ENCODE measurements at regions not wholly inside any gene's neighbourhood (a gene's known extent, or its start where the extent isn't known, plus 50 kb on each side); places are given as distances from the start of the nearest gene placed in this dataset.

DNA sequence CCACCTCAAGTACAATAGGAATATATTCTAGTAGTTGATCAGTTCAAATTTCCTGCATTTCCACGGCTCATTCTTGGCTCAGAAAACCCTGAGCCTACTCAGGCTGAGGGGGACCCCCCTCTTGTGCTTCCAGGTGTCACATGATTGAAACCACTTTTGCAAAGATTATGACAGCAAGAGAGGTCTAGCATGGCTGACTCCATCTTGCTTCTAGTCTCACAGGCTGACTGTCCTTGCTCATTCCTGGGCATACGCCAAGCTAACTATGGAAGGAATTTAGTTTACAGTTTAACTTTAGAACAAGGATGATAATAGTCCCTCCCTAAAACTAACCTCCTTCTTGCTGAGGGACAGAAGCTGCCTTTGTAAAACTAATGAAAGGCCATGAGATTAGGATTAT lies 154.1 kb downstream of the SNX18 start:
- no peak for DNase-seq

DNA sequence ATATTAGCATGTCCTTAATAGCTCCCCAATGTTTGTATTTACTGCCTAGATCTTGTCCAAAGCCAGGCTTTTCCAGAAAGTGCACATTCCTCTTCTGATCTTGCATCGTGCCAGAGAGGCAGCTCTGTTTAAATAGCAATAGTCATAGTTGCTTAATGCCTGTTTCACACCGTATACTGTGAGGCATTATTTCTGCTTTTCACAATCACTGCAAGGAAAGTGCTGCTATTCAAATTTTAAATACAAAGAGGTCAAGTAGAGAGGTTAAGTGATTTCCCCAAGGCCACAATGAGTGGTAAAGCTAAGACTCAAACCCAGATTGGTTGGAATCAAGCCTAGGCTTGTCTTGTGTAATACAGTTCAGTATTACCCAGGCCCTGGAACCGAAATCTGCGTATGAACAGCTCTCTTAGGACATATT lies 153.6 kb downstream of the SNX18 start:
- no peak for DNase-seq

DNA sequence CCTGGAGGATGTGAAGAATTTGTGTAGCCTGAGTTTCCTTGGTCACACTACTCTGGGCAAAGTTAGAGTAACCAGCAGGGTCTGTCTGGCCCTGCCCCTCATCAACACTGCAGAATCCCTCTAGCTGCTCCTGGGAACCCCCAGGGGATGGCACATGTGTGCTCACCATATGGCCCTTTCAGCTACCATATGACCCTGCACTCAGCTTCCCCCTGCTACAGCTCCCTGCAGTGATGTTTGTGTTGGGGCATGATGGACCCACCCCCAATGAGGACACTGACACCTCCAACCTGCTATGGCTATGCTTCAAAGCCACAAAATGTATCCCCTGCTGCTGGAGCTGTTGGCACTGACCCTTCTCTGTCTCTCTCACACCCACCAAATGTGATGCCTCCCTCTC lies 152.7 kb downstream of the SNX18 start:
- DNase-seq: no peak

DNA sequence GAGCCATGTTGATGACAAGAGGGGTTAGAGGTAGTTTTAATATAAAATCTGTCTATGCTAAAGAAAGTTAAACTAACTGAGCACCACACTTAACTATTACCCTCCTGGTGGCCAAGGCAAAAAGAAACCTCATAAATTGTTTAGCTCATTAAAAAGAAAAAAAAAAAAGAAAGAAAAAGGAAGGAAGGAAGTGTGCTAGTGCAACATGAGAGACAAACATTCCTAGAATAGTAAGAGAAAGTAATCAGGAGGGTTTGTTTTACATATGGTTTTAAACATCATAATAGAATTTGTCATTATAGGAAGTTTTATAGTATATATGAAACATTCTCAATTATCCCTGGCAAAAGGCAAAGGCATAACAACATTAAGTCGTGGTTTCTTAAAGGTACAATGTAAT lies 152.3 kb downstream of the SNX18 start:
- no peak for DNase-seq

DNA sequence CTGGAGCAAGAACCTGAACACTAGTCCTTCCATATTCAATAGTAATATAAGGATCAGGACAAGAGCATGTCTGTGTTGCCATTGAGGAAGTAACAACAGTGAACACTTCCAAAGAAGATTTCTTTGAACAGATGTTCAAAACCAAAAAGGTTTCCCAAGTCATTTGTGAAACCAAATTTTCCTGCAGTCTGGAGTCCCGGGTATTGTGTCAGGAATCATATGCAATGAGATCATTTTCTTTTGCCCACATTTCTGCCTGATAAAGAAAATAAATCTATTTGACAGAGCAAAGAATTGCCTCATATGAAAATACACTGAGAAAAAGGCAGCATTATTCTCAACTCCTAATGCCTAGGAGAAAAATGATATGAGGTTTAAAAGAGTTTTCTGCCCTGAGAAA lies 151.7 kb downstream of the SNX18 start:
- DNase-seq: no peak

DNA sequence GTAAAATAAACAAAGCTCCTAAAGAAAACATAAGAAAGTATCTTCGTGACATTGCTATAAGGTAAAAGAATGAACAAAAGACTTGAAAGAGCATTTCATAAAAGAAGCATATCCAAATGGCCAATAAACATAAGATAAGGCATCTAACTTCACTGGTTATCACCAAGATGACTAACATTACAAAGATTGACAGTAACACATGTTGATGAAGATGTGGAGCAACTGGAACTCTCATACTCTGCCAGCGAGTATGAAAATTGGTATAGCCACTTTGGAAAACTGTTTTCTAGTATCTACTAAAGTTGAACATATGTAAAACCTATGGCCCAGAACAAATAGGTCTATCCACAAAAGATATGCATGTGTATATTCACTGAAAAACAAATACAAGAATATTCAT lies 150.5 kb downstream of the SNX18 start:
- no peak for DNase-seq

DNA sequence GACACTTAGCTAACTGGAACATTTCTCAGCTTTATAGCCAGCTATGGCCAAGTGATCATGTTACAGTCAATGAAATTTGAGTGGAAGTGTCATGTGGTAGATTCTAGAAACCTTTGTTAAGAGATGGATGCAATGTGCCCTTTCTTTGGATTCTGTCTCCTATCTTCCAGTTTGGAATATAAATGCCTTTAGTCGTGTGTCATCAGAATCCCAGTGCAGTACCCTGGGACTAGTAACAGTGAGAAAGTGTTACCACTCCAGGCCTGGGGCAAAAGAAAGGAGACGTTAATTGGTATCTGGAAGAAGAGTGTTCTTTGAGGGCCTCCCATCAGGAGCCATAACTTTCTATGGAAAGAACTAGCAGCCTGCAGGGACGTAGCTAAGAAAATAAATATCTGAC lies 149.6 kb downstream of the SNX18 start:
- no peak for DNase-seq

DNA sequence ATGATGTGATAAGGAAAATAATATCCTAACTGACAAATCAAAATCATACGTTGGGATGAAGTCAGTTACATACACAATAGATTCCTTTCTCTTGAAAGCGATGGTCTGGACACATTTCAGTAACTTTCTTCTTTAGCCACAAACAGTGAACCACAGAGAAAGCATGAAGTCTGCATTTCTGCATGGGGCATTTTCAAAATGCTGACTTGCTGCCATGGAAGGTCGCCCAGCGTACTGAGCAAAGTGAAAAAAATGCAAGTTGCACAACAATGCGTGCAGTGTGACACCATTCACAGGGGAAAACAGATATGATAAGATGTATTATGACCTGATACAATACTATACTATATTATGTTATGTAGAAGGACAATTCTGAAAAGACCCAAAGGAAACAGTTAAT lies 146.3 kb downstream of the SNX18 start:
- no peak for DNase-seq

DNA sequence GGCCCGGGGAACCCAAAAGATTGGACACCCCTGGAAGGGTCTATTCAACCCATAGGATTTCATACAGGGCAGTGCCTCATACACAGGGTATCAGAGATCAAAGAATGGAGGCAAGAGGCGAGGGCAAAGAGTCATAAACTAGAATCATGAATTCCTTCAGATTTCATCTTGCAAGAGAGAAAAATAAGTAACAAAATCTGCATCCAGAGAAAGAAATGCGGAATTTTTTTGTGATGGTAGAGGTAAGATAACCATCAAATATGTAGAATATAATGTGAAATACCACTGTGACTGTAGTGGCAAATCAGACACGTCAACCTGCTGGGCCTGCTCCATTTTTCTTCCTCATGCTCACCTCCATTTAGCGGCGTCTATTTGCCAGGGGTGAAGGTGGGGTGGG lies 143.6 kb downstream of the SNX18 start:
- DNase-seq: no peak

DNA sequence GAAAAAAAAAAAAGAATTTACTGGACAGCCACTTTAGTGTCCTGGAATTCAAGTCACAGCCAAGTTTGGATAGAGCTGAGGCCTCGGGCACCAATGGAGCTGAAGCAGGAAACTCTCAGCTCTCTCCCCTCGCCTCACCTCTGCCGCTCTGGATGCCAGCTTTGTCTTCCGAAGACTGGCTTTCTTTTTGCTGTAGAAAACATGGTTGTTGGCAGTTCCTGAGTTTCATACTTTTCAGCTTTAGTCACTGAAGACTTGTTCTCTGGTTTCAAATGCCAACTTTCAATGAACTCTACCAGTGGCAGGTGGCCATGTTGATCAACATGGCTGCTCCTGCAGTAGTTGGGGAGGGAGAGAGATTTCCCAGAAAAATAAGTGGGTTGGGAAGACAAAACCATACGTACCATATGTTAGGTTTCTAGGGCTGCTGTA lies 142.2 kb downstream of the SNX18 start:
- no peak for DNase-seq

DNA sequence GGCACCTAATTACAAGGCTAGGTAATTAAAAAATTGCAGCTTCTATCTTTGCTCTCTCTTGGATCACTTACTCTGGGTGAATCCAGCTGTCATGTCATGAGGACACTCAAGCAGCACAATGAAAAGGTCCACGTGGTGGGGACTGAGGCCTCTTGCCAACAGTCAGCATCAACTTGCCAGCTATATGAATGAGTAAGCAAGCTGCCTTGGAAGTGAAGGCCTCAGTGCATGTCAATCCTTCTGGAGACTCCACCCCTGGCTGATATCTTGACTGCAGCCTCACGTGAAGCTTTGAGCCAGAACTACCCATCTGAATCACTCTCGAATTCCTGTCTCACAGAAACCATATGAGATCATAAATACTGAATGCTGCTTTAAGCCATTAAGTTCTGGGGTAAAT lies 140.5 kb downstream of the SNX18 start:
- no peak for DNase-seq

DNA sequence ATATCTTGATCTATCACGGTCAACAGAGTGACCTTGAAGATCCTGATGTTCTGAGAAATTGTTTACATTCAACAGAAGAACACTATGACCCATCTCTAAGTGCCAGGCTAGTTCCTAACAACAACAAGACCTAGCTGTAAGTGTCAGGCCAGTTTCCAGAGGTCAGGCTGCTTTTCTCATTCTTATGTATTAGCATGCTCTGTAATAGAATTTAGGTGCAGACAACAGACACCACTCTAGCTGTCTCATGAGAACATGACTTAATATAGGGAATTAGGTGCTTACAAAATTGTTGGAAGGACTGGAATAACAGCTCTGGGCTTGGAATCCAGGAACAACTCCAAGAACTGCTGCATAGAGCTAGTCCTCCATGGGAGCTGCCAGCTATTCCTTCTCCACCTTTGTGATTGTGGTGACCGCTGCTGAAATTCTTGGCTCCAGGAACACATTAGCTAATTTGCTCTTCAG lies 138.7 kb downstream of the SNX18 start:
- no peak for DNase-seq

DNA sequence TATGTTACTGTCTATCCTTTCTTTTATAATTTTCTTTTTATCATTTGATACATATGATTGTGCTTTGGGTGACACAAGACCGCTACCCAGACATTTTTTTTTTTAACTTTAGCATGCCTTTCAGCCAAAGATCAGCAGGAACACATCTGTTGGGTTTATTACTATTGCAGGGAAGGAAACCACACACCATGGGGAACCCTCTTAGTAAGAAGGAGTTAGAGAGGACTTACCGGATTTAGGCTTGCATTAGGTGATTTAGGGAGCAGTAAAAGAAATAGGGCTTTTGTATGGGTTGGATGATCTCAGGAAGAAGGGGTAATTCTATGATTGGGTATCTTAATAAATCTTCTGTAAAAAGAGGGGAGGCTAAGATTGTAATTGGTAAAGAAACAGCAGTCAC lies 138.2 kb downstream of the SNX18 start:
- no peak for DNase-seq

DNA sequence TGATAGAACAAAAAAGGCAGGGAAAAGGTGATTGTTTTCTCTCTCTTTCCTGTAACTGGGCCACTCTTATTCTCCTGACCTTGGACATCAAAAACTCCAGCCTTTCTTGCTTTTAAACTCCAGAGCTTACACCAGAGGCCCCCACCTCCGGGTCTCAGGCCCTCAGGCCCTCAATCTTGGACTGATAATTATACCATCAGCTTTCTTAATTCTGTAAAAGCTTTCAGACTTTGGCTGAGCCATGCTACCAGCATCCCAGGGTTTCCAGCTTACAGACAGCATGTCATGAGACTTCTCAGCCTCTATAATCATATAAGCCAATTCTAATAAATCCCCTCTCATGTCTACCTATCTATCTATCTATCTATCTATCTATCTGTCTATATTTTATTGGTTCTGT lies 137.7 kb downstream of the SNX18 start:
- no peak for DNase-seq

DNA sequence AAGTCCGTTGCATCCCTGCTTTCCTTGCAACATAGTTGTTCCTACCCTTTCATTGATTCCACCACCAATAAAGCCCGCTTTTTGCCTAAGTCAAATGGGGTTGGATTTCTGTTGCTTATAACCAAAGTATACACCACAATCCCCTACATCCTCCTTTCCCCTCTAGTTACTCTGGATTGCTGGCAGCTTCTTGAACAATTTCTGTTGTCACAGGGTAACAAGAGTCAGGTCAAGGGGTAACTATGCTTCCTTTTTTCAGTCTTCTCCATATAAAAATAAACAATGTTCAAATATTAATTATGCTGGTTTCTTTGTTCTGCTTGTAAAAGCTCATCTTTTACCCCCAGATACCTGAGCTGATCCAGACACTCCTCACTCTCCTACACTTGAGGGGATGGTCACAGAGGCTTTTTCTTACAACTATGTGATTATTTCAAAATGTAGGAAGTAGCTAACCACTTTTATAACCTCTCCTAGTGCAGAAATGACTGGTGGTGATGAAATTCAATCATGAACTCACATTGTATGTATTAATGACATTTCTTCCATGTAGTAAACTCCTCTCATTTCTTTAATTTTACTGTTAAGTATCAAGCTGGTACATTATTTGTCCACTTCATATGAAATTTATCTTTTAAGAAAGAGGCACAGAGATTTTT lies 136.5 kb downstream of the SNX18 start:
- no peak for DNase-seq

DNA sequence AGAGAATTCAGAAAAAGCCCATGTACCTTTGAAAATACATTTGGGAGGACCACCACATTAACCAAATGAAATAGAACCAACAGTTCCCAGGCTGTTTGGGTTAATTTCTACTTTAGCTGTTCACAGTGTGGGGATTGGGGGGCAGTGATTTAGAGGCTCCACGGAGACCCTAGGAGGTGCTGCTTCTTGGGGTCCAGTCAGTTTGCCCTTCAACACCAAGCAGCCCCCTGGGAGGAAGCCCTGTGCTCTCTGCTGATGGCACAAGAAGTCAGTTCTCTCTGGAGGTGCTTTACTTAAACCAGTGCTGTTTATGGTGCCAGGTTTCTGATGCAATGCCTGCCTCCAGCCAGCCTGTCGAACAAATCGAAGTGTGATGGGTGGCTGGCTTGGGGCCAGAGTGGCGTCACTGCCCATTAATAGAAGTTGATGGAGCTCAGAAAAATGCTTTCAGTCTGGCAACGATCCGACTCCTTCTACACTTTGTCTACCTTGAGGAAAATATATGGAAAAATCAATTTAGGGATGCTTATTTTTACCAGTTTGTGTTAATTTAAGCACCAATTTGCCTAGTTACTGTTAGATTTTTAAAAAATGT lies 134.0 kb downstream of the SNX18 start:
- no peak for DNase-seq

DNA sequence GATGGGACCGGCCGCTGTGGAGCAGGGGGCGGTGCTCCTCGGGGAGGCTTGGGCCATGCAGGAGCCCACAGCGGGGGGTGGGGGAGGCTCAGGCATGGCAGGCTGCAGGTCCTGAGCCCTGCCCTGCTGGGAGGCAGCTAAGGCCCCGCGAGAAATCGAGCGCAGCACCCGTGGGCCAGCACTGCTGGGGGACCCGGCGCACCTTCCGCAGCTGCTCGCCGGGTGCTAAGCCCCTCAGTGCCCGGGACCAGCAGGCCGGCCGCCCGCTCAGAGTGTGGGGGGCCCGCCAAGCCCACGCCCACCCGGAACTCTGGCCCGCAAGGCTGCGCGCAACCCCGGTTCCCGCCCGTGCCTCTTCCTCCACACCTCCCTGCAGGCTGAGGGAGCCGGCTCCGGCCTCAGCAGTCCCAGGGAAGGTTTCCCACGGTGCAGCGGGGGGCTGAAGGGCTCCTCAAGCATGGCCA lies 131.5 kb downstream of the SNX18 start:
- no peak for DNase-seq

DNA sequence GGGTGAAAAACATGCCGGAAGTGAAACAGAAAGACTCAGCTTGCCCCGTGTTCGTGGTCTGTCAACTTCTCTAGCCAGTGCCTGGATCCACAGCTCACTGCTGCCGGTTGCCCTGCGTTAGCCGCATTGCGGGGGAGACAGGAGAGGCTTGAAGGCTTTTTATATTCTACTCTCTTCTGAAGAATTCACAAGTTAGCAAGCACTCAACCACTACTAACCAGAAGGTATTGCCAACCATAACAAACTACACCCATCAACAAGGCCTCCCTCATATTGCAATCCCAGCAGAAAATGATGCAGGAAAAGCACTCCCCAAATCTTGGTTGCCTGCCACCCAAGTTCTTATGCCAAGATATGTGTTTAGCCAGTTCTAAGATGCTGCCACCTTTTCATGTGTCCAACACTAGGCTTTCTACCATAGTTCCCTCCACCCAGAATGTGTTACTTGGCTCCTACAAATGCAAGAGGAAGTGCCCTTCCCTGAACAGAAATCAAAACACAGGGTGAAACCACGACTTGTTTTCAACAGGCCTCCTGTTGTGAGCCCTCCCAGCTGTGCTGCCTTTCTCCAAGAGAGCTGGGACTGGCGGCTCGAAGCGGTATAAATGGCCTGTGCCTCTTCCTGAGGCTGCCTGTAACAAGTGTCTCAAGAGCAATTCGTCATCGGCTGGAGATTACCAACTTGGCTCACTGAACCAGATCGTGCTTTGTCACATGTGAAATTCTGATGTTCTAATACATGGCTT lies 129.0 kb downstream of the SNX18 start:
- no peak for DNase-seq

DNA sequence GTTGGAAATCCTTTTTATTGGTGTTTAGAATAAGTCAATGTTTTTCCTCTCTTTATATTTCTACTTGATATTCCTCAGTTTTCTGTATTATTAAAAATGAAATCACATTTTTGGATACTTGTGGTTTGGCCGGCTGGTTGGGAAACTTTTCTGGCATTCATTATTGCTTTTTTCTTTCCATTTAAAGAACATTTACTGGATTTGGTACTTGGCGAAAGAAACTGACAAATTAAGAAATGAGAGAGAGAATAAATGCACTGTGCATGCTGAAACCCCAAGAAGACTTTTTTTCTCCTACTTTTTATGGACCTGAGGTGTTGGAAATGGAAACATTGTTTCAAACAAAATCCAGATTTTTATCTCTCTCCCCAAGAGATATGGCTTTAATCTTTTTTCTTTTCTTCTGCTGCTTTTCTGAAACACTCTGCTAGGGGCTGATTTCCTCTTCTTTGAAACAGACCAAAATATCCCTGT lies 128.4 kb downstream of the SNX18 start:
- no peak for DNase-seq

DNA sequence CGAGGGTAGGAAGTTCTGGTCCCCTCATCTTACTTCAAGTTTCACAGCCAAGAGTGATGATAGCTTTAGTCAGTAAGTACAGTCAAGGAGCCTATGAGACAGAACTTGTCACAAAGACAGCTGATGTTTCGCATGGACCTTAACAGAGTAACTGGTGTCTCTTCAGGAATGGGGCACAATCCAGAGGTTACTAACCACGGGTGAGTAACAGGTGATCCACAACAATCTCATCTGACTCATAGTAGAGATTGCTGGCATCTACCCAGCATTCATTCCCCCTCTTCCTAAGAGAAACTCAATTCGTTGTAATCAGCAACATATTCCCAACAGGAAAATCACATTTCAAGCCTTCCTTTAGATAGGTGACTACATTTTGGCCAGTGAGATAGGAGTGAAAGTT lies 126.7 kb downstream of the SNX18 start:
- no peak for DNase-seq

DNA sequence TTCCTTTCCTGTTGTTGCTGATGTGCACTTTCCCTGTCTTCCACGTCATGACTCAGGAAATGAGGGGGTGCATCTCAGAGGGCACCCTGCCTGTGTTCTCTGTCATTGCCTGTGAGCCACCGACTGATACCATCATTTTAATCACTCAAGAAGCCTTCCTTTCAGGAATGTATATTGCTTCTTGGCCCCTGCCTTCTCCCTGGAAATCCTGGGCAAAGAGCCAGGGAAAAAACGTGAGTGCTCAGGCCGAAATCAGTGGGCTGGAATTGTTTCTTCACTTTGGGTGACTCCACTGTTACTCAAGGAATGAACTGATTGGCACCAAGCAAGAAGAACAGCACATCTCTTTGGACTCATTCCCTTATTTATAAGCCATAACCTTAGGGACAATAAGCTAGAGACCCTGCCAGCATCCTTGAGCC lies 126.1 kb downstream of the SNX18 start:
- no peak for DNase-seq

DNA sequence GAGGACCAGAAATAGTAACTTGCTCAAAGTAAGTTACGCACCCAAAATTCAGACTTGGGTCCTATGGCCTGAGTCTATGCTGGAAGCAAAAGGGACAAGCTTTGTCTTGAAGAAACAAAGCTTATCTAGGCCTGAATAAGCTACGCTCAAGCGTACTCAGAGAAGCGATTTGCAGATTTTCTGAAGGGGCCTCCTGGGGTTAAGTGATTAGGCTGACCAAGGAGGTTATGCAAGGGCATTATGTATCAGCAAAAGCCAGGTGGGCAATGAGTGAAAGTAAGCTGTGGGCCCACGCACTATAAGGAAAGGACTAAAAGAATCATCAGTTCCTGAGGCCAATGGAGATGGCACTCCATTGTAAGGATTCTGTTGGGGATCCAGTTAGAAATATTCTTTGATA lies 122.1 kb downstream of the SNX18 start:
- no peak for DNase-seq

DNA sequence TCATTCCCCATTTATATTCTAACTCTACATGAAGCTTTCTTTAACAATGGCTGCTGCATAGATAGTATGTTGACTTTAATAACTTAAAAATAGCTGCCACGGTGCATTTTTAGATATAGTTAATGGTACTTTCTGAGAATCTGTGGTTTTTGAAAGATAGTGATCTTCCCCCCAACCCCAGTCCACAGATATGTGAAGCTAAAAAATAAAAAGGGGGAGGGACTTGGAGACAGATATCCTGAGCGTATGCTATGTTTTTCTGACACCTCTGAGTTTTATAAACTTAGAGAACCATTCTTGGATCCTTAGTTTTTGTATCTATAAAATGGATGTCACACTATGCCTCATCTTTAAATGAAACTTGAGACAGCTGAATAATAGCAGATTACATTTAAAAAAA lies 120.5 kb downstream of the SNX18 start:
- no peak for DNase-seq

DNA sequence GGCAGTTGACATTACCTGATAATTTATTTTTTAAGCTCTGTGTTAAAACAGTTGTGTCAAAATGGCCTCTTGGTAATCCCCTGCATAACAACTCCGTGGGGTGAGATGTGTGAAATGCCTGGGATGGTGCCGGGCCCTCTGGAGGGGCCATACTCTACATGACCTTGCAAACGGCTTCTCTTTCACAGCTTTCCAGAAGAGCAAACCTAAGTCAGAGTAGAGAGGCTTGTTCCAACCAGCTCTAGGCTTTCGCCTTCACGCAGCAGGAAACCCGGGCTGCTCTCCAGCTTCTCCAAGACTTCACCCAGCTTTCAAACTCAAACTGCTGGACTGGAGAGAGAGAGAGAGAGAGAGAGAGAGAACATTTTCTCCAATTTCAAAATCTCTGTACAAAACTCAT lies 120.1 kb downstream of the SNX18 start:
- no peak for DNase-seq

All from cerebellar nuclear complex (tissue), 1 donor.